Suprapubic skin (tissue), 4 donors: ENCODE measurements at regions not wholly inside any gene's neighbourhood (a gene's known extent, or its start where the extent isn't known, plus 50 kb on each side); places are given as distances from the start of the nearest gene placed in this dataset.

Source experiments
- DNase-seq, 2 donors: peaks; one replicate each; pipeline ENCODE4 v3.0.0-alpha.2; 2019; ENCODE audit warnings: low spot score in 2 of 2
- H3K27ac ChIP-seq: fragments of 200-600 bp; sonication (generic); one replicate; pipeline ENCODE4 v1.5.1; 2019
- H3K27me3 ChIP-seq: fragments of 200-600 bp; sonication (generic); one replicate; pipeline ENCODE4 v1.5.1; 2019
- H3K36me3 ChIP-seq: fragments of 200-600 bp; sonication (generic); one replicate; pipeline ENCODE4 v1.5.1; 2019
- H3K4me1 ChIP-seq: fragments of 200-600 bp; sonication (generic); one replicate; pipeline ENCODE4 v1.5.1; 2019
- H3K4me3 ChIP-seq: fragments of 200-600 bp; sonication (generic); one replicate; pipeline ENCODE4 v1.5.1; 2019; ENCODE audit warnings: mild to moderate bottlenecking
- H3K9me3 ChIP-seq: fragments of 200-600 bp; sonication (generic); one replicate; pipeline ENCODE4 v1.5.1; 2019
- CTCF ChIP-seq, 2 donors: fragments of 200-600 bp in 1 of 2; fragments of 450-650 bp in 1 of 2; sonication (generic) in 1 of 2; IDR thresholded peaks; one replicate each; pipeline ENCODE4 v1.5.1; 2016 to 2019; ENCODE audit warnings: antibody characterized with exemption in 2 of 2, mild to moderate bottlenecking in 1 of 2, moderate library complexity in 1 of 2
- EP300 ChIP-seq: sonication (generic); formaldehyde crosslinking; IDR thresholded peaks from one replicate; pipeline ENCODE4 v1.6.1; 2017; ENCODE audit warnings: antibody characterized with exemption
- POLR2A ChIP-seq, 2 donors: fragments of 450-650 bp; IDR thresholded peaks; one replicate each; pipeline ENCODE4 v1.6.1; 2017; ENCODE audit warnings: antibody characterized with exemption in 2 of 2, mild to moderate bottlenecking in 2 of 2, moderate library complexity in 2 of 2
- POLR2AphosphoS5 ChIP-seq, 3 donors: sonication (generic); formaldehyde crosslinking; IDR thresholded peaks; one replicate each; pipeline ENCODE4 v1.6.1; 2017; ENCODE audit warnings: antibody characterized with exemption in 3 of 3
- WGBS: methylation state at CpG from one replicate; pipeline ENCODE4 v1.1.5; 2018; 5-methylcytosine and 5-hydroxymethylcytosine counted together

GRCh38 chr21:14744368-14744767, 198.3 kb upstream of the SAMSN1 start:
- TF ChIP-seq EP300 (no peak), CTCF (IDR thresholded peaks at IDR 0.05) (no peak)
- H3K27me3 ChIP-seq, result no peaks in the 10 kb centered on the region
- H3K27ac ChIP-seq, result no peak overlapping the region
- no peaks in the 10 kb centered on the region for H3K36me3 ChIP-seq
- no peaks in the 10 kb centered on the region for H3K4me1 ChIP-seq
- WGBS, result 100% methylated on average over 1 of the region's 1 CpG
- H3K4me3 ChIP-seq, result no peak overlapping the region
- no peak for DNase-seq
- no peaks in the 10 kb centered on the region for H3K9me3 ChIP-seq

GRCh38 chr21:14742119-14742518, 196.0 kb upstream of the SAMSN1 start:
- Histone ChIP-seq H3K9me3 (no peaks in the 10 kb centered on the region), H3K36me3 (no peaks in the 10 kb centered on the region), H3K27me3 (no peaks in the 10 kb centered on the region), H3K4me3 (no peak overlapping the region), H3K4me1 (no peaks in the 10 kb centered on the region), H3K27ac (no peak overlapping the region)
- WGBS, result 57% methylated on average over 2 of the region's 2 CpGs
- TF ChIP-seq POLR2AphosphoS5 (IDR thresholded peaks at IDR 0.05) (no peak), EP300 (no peak), CTCF (IDR thresholded peaks at IDR 0.05) (no peak), POLR2A (IDR thresholded peaks at IDR 0.05) (no peak)
- DNase-seq, result no peak

GRCh38 chr21:14741256-14741655, 195.1 kb upstream of the SAMSN1 start:
- no peak overlapping the region for H3K4me3 ChIP-seq
- TF ChIP-seq CTCF (IDR thresholded peaks at IDR 0.05) (no peak), EP300 (no peak), POLR2A (IDR thresholded peaks at IDR 0.05) (no peak), POLR2AphosphoS5 (IDR thresholded peaks at IDR 0.05) (no peak)
- no peaks in the 10 kb centered on the region for H3K36me3 ChIP-seq
- no peak for DNase-seq
- 90% methylated on average over 1 of the region's 1 CpG for WGBS
- H3K27me3 ChIP-seq, result no peaks in the 10 kb centered on the region
- H3K27ac ChIP-seq, result no peak overlapping the region
- no peaks in the 10 kb centered on the region for H3K4me1 ChIP-seq
- H3K9me3 ChIP-seq, result no peaks in the 10 kb centered on the region

GRCh38 chr21:14740692-14741091, 194.6 kb upstream of the SAMSN1 start:
- no peak for TF ChIP-seq CTCF (IDR thresholded peaks at IDR 0.05)
- no peak for TF ChIP-seq POLR2AphosphoS5 (IDR thresholded peaks at IDR 0.05)
- no peak for TF ChIP-seq POLR2A (IDR thresholded peaks at IDR 0.05)
- no peak for TF ChIP-seq EP300
- DNase-seq, result no peak
- no peak overlapping the region for H3K27ac ChIP-seq
- no peaks in the 10 kb centered on the region for H3K36me3 ChIP-seq
- H3K27me3 ChIP-seq, result no peaks in the 10 kb centered on the region
- H3K4me1 ChIP-seq, result no peaks in the 10 kb centered on the region
- no peaks in the 10 kb centered on the region for H3K9me3 ChIP-seq
- no peak overlapping the region for H3K4me3 ChIP-seq
- 44% methylated on average over 1 of the region's 1 CpG for WGBS

GRCh38 chr21:14740116-14740515, 194.0 kb upstream of the SAMSN1 start:
- Histone ChIP-seq H3K4me3 (no peak overlapping the region), H3K9me3 (no peaks in the 10 kb centered on the region), H3K36me3 (no peaks in the 10 kb centered on the region), H3K27me3 (no peaks in the 10 kb centered on the region), H3K27ac (no peak overlapping the region), H3K4me1 (no peaks in the 10 kb centered on the region)
- 90% methylated on average over 3 of the region's 3 CpGs for WGBS
- DNase-seq, result no peak
- no peak for TF ChIP-seq POLR2AphosphoS5 (IDR thresholded peaks at IDR 0.05)
- no peak for TF ChIP-seq CTCF (IDR thresholded peaks at IDR 0.05)
- TF ChIP-seq POLR2A (IDR thresholded peaks at IDR 0.05), result no peak
- TF ChIP-seq EP300, result no peak
